ENCODE measurements at regions not wholly inside any gene's neighbourhood (a gene's known extent, or its start where the extent isn't known, plus 50 kb on each side); places are given as distances from the start of the nearest gene placed in this dataset.

DNA sequence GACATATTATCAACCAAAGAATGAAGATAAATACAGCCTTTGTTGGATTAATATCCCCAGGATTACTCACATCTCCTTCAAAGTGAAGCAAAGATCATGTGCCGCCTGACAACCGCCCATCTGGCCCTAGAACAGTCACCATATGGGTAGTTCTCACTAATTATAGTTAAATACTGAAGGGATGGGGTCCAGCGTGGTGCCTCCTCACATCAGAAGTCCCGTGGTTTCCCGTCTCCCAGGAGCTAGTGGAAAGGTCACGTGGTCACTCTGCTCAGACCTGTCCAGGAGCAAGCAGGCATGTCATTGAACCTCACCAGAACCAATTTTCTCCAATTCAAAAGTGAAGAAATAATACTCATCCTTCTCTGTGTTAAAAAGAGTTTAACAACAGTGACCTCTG lies 434.5 kb downstream of the SHISA9 start:
- Mint-ChIP-seq H3K36me3 (ENCODE audit: low read depth) (peaks cover 19% of the 10 kb centered on the region), H3K9me3 (no peaks in the 10 kb centered on the region; the same call in 2 of the 3 replicates), H3K4me3 (no peak overlapping the region), H3K27ac (no peak overlapping the region), H3K27me3 (ENCODE audit: insufficient read depth, low read depth, poor library complexity) (no peaks in the 10 kb centered on the region), H3K4me1 (peaks cover 20% of the 10 kb centered on the region)
- no peak overlapping the region for H3K4me2 ChIP-seq
- H3F3A ChIP-seq (replicated peaks; ENCODE audit: low read depth): no peaks in the 10 kb centered on the region
- H3K79me2 ChIP-seq (replicated peaks; ENCODE audit: insufficient read depth): no peaks in the 10 kb centered on the region
- peaks cover 20% of the 10 kb centered on the region for H3K9me2 ChIP-seq (ENCODE audit: insufficient read depth)
- H3K27ac ChIP-seq (ENCODE audit: low read depth): no peak overlapping the region
- H2AFZ ChIP-seq: no peak overlapping the region
- peaks cover 14% of the 10 kb centered on the region for H3K4me1 ChIP-seq (ENCODE audit: insufficient read depth)
- H4K20me1 ChIP-seq (replicated peaks; ENCODE audit: insufficient read depth): no peaks in the 10 kb centered on the region
- no peaks in the 10 kb centered on the region for H3K27me3 ChIP-seq (ENCODE audit: insufficient read depth)
- DNase-seq (ENCODE audit: low spot score) (no peak), ATAC-seq (no peak)
- TF ChIP-seq, protein P1, sequence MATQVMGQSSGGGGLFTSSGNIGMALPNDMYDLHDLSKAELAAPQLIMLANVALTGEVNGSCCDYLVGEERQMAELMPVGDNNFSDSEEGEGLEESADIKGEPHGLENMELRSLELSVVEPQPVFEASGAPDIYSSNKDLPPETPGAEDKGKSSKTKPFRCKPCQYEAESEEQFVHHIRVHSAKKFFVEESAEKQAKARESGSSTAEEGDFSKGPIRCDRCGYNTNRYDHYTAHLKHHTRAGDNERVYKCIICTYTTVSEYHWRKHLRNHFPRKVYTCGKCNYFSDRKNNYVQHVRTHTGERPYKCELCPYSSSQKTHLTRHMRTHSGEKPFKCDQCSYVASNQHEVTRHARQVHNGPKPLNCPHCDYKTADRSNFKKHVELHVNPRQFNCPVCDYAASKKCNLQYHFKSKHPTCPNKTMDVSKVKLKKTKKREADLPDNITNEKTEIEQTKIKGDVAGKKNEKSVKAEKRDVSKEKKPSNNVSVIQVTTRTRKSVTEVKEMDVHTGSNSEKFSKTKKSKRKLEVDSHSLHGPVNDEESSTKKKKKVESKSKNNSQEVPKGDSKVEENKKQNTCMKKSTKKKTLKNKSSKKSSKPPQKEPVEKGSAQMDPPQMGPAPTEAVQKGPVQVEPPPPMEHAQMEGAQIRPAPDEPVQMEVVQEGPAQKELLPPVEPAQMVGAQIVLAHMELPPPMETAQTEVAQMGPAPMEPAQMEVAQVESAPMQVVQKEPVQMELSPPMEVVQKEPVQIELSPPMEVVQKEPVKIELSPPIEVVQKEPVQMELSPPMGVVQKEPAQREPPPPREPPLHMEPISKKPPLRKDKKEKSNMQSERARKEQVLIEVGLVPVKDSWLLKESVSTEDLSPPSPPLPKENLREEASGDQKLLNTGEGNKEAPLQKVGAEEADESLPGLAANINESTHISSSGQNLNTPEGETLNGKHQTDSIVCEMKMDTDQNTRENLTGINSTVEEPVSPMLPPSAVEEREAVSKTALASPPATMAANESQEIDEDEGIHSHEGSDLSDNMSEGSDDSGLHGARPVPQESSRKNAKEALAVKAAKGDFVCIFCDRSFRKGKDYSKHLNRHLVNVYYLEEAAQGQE (IDR thresholded peaks at IDR 0.05; ENCODE audit: unreplicated experiment): no peak
- TF ChIP-seq POLR2AphosphoS5 (IDR thresholded peaks at IDR 0.05; ENCODE audit: low read depth) (no peak), ZNF114 (CRISPR knock-in tag; IDR thresholded peaks at IDR 0.05) (no peak), ZNF462 (CRISPR knock-in tag; IDR thresholded peaks at IDR 0.05) (no peak), ZNF331 (CRISPR knock-in tag; IDR thresholded peaks at IDR 0.05; ENCODE audit: low read depth) (no peak), CREB1 (CRISPR knock-in tag; IDR thresholded peaks at IDR 0.05; ENCODE audit: low read depth) (no peak), NANOG (IDR thresholded peaks at IDR 0.05; ENCODE audit: borderline replicate concordance) (no peak), JUNB (IDR thresholded peaks at IDR 0.05; ENCODE audit: unreplicated experiment) (no peak), STAT1 (IDR thresholded peaks at IDR 0.05; ENCODE audit: unreplicated experiment) (no peak), ETS1 (IDR thresholded peaks at IDR 0.05) (no peak), EZH2 (IDR thresholded peaks at IDR 0.05; ENCODE audit: low read depth, unreplicated experiment) (no peak), EZH2phosphoT487 (IDR thresholded peaks at IDR 0.05; ENCODE audit: unreplicated experiment) (no peak)
- TF ChIP-seq, protein P2, sequence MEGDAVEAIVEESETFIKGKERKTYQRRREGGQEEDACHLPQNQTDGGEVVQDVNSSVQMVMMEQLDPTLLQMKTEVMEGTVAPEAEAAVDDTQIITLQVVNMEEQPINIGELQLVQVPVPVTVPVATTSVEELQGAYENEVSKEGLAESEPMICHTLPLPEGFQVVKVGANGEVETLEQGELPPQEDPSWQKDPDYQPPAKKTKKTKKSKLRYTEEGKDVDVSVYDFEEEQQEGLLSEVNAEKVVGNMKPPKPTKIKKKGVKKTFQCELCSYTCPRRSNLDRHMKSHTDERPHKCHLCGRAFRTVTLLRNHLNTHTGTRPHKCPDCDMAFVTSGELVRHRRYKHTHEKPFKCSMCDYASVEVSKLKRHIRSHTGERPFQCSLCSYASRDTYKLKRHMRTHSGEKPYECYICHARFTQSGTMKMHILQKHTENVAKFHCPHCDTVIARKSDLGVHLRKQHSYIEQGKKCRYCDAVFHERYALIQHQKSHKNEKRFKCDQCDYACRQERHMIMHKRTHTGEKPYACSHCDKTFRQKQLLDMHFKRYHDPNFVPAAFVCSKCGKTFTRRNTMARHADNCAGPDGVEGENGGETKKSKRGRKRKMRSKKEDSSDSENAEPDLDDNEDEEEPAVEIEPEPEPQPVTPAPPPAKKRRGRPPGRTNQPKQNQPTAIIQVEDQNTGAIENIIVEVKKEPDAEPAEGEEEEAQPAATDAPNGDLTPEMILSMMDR (conservative IDR thresholded peaks at IDR 0.05; ENCODE audit: low read depth in 2 of 2): no peak
- no peaks in the 10 kb centered on the region for H3K36me3 ChIP-seq (ENCODE audit: insufficient read depth)
- H3K4me3 ChIP-seq: no peak overlapping the region
